ENCODE measurements at regions not wholly inside any gene's neighbourhood (a gene's known extent, or its start where the extent isn't known, plus 50 kb on each side); places are given as distances from the start of the nearest gene placed in this dataset.

GRCh38 chr17:73997059-73997458 is 206.4 kb upstream of the RPL38 start:
- TF ChIP-seq RAD21 (IDR thresholded peaks at IDR 0.05; ENCODE audit: low read depth) (no peak), EZH2phosphoT487 (IDR thresholded peaks at IDR 0.05; ENCODE audit: borderline replicate concordance) (no peak), SIN3A (IDR thresholded peaks at IDR 0.05; ENCODE audit: low read depth) (no peak), CTCF (IDR thresholded peaks at IDR 0.05 in 2 of 3, conservative IDR thresholded peaks at IDR 0.05 in 1 of 3; ENCODE audit: borderline replicate concordance in 1 of 3, insufficient read depth in 1 of 3, low read depth in 2 of 3, low read length in 2 of 3) (no peak), POLR2AphosphoS5 (IDR thresholded peaks at IDR 0.05; ENCODE audit: low read depth, low read length) (no peak)

Measured in HCT116 (cell line).